ENCODE measurements at regions not wholly inside any gene's neighbourhood (a gene's known extent, or its start where the extent isn't known, plus 50 kb on each side); places are given as distances from the start of the nearest gene placed in this dataset.

DNA sequence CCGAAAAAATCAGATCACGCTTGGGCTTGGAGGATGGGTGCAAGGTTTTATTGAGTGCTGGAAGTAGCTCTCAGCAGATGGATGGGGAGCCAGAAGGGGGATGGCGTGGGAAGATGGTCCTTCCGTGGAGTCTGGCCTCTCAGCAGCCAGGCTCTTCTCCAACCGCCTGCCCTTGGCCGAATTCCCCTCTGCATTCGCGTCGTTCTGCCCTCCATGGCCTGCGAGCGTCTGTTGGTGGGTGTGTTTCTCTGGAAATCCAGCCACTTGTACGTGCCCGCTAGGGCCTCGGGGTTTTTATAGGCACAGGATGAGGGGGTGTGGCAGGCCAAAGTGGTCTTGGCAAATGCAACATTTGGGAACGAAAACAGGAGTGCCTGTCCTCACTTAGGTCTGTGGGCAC, 815.2 kb downstream of the TSN start:
- TF ChIP-seq, protein P1, sequence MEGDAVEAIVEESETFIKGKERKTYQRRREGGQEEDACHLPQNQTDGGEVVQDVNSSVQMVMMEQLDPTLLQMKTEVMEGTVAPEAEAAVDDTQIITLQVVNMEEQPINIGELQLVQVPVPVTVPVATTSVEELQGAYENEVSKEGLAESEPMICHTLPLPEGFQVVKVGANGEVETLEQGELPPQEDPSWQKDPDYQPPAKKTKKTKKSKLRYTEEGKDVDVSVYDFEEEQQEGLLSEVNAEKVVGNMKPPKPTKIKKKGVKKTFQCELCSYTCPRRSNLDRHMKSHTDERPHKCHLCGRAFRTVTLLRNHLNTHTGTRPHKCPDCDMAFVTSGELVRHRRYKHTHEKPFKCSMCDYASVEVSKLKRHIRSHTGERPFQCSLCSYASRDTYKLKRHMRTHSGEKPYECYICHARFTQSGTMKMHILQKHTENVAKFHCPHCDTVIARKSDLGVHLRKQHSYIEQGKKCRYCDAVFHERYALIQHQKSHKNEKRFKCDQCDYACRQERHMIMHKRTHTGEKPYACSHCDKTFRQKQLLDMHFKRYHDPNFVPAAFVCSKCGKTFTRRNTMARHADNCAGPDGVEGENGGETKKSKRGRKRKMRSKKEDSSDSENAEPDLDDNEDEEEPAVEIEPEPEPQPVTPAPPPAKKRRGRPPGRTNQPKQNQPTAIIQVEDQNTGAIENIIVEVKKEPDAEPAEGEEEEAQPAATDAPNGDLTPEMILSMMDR (IDR thresholded peaks at IDR 0.05; ENCODE audit: insufficient read depth, low read depth, low read length), result no peak
- no peak for TF ChIP-seq EZH2 (IDR thresholded peaks at IDR 0.05; ENCODE audit: insufficient read depth, low read length)
